D721Med (cell line): ENCODE measurements at regions not wholly inside any gene's neighbourhood (a gene's known extent, or its start where the extent isn't known, plus 50 kb on each side); places are given as distances from the start of the nearest gene placed in this dataset.

Experiments
- DNase-seq: peaks from one replicate; pipeline ENCODE4 v3.0.0; 2011; ENCODE audit warnings: low spot score; ENCODE audit not compliant: insufficient read length
- FAIRE-seq: peaks from 2 replicates; lab custom pipeline; 2011; peaks lifted over from hg19 to GRCh38; lab: Jason Lieb, UNC
- CTCF ChIP-seq: IDR thresholded peaks from 2 replicates; pipeline ENCODE4 v1.5.1; 2012; ENCODE audit warnings: mild to moderate bottlenecking, control low read depth; ENCODE audit not compliant: insufficient read depth; ENCODE audit errors: missing control alignments

GRCh38 chr3:132218817-132219755 lies 98.1 kb upstream of the ACP3 start:
- no peak for FAIRE-seq
- no peak for TF ChIP-seq CTCF
- no peak for DNase-seq

- no peak for FAIRE-seq
- TF ChIP-seq CTCF, result no peak
- no peak for DNase-seq
Observed at GRCh38 chr3:132220986-132221385, 96.2 kb upstream of the ACP3 start.

- FAIRE-seq, result no peak
- no peak for DNase-seq
- no peak for TF ChIP-seq CTCF
Observed at GRCh38 chr3:132222868-132223538, 94.2 kb upstream of the ACP3 start.

GRCh38 chr3:132225664-132226063 lies 91.5 kb upstream of the ACP3 start:
- FAIRE-seq (no peak), DNase-seq (no peak)
- TF ChIP-seq CTCF, result no peak

GRCh38 chr3:132228923-132229322 lies 88.3 kb upstream of the ACP3 start:
- FAIRE-seq, result no peak
- DNase-seq, result no peak
- no peak for TF ChIP-seq CTCF

GRCh38 chr3:132229641-132230040 lies 87.6 kb upstream of the ACP3 start:
- FAIRE-seq (no peak), DNase-seq (no peak)
- TF ChIP-seq CTCF, result no peak
